ENCODE measurements at regions not wholly inside any gene's neighbourhood (a gene's known extent, or its start where the extent isn't known, plus 50 kb on each side); places are given as distances from the start of the nearest gene placed in this dataset.
"Not testable (repeated sequence)": the region's sequence is repeated elsewhere in the genome, so short reads cannot be mapped to it uniquely, and the experiment has no call there.

DNA sequence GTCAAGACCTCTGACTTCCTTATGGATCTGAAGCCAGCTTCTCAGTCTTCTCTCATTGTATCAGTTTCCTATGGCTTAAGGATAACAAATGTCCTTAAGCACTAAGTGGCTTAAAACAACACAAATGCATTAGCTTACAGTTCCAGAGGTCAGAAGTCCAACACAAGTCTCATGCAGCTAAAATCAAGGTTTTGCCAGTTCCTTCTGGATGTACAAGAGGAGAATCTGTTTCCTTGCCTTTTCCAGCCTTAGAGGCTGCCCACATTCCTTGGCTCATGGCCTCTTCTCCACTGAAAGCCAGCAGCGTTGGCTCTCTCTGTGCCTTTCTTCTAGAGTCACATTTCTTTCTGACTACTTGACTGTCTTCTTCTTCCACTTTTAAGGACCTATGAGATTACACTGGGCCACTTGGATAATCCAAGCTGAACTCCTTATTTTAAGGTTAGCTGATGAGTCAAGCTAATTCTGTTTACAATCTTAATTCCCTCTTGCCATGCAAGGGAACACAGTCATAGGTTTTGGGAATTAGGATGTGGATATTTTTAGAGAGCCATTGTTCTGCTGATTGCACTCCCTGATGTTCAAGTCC is 179.0 kb downstream of the BCAS1 start:
- ATAC-seq = no peak

DNA sequence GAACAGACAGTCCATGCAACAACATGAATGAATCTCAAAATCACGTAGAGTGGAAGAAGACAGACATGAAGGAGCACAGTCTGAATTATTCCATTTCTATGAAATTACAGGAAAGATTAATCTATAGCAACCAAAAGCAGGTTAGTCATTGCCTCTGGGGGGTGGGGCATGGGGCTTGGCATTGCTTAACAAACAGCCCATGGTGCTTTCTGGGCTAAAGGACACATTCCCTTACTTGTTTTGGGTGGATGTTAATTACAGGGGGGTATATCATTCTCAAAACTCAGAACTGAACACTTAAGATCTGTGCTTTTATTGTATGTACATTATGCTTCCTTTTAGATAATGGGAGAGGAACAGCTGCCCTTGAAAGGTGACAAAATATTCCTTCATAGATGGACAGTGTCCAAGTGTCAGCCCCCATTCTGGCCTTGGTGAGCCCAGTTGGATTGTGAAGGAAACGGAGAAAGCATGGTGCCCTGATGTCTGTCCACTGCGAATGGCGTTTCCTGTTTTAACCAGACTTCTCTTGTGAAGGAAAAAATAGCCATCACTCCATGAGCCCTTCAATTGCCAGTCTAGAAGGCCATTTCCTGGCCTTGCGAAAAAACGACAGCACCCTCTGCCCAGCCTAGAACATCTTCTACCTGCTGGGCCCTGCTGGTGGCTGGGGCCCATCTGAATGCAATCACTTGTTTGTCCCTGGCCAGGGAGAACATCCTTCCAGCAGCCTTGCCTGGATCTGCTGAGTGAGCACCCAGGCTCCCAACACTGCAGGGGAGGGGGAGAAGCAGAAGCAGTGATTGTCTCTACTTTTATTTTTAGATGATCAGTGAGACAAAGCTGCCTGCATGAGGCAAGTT is 179.7 kb downstream of the BCAS1 start:
- ATAC-seq = no peak

DNA sequence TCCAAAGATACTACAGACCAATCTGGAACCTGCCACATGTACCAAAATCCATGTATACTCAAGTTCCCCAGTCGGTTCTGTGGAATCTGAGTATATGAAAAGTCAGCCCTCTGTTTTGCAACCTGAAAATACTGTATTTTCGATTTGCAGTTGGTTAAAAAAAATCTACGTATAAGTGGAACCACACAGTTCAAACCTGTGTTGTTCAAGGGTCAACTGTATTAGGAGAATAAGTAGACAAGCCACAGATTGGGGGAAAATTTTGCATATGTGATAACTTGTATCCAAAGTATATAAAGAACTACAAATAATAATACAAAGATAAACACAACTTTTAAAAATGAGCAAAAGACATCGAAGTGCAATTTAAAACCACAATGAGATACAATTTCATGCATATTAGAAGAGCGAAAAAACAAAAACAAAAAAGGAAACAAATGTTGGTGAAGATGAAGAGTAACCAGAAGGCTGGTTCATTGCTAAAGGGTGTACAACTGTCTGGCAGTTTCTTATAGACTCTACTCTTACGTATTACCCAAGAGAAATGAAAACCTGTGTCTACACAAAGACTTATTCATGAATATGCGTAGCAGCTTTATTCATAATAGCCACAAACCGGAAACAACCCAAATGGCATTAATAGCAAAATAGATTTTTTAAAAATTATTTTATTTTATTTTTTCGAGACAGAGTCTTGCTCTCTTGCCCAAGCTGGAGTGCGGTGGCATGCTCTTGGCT is 180.8 kb downstream of the BCAS1 start:
- no peak for ATAC-seq

DNA sequence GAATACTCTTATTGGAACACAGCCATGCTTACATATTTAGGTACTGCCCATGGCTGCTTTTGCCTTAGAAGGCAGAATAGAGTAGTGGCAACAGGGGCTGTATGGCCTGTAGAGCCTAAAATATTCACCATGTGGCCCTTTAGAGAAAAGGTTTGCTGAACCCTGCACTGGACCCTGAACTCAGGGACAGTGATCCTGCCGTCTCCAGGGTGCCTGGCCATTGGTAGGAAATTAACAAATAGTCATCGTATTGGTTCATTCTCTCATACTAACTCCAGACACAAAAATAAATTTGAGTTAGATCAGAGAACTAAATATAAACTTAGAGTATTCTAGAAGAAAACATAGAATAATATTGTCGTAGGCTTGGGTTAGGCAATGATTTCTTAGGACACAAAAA is 181.4 kb downstream of the BCAS1 start:
- no peak for ATAC-seq

DNA sequence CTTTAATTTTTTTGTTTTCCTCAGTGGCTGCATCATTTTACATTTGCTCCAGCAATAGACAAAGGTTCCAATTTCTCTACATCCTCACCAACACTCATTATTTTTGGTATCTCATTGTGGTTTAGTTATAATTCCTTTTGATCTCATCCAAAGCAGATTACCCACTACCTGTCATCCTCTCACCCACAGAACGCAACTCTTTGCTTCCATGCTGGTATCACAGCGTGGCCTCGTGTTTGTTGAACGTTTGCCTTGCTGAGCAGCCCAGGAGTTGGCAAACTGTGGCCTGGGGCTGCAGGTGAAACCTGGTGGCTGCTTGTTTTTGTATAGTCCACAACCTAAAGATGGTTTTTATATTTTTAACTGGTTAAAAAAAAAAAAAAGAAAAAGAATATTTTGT is 181.9 kb downstream of the BCAS1 start:
- ATAC-seq = no peak

DNA sequence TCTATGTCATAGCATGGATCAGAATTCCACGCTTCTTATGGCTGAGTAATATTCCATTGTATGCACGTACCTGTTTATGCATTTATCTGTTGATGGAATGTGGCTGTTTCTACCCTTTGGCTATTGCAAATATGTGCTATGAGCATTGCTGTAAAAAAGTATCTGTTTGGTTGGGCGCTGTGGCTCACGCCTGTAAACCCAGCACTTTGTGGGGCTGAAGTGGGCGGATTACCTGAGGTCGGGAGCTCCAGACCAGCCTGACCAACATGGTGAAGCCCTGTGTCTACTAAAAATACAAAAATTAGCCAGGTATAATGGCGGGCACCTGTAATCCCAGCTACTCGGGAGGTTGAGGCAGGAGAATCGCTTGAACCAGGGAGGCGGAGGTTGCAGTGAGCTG is 182.4 kb downstream of the BCAS1 start:
- ATAC-seq = no peak

DNA sequence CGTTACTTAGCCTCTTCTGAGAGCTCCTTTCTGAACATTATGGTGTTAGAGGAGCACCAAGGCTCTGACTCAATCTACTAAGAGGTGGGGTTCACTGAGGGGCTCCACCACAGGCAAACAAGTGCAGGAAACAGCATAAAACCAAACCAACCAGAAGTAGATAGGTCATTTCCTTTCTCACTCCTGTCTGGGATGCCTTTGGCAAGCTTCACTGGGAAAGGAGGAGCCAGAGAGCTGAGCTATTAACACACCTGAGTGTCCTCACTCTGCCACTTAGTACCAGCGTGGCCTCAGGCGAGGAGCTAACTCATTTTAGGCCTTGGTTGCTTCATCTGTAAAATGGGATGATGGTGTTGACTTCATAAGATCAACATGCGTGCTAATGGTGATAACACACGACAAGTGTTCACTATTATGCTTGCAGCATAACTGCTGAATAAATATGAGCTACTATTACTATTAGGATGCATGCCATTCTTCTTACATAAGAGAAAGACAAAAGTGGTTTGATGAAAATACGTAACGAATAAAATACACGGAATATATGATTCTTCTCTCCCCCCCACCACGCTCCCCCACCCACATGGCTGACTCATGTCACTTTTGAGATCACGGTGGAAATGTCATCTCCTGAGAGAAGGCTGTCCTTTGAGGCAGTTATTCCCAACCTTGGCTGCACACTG is 185.4 kb downstream of the BCAS1 start:
- ATAC-seq = peak; percentile 69 to 82

DNA sequence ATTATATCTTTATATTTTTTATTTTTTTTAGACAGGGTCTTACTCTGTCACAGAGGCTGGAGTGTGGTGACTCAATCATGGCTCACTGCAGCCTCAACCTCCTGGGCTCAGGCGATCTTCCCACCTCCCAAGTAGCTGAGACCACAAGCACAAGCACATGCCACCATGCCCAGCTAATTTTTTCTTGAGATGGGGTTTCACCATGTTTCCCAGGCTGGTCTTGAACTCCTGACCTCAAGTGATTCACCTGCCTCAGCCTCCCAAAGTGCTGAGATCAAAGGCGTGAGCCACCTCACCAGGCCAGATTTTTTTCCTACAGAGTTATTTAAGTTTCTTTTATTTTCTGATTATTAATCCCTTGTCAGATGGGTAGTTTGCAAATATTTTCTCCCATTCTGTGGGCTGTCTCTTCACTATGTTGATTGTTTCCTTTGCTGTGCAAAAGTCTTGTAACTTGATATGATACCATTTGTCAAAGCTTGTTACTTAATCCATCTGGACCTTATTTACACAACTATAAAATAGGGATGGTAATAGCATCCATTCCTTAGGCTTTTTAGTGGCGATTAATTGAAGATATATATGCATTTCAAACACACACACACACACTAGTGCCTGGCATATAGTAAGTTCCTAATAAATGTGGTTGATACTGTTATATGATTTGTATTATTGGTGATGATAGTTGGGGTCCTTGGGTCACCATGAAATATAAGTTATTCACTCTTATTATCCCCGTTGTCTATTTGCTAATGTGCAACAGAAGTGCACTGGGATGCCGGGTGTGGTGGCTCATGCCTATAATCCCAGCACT is 187.1 kb downstream of the BCAS1 start:
- ATAC-seq = peak; percentile 42 to 47

DNA sequence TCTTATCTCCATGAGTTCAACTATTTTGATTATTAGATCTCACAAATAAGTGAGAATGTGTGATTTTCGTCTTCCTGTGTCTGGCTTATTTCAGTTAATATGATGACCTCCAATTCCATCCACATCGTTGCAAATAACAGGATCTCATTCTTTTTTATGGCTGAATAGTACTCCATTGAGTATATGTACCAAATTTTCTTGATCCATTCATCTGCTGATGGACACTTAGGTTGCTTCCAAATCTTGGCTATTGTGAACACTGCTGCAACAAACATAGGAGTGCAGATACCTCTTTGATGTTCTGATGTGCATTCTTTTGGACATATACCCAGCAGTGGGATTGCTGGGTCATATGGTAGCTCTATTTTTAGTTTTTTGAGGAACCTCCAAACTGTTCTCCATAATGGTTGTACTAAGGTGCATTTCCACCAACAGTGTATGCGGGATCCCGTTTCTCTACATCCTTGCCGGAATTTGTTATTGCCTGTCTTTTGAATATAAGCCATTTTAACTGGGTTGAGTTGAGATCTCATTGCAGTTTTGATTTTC is 187.9 kb downstream of the BCAS1 start:
- ATAC-seq = not testable (repeated sequence)

DNA sequence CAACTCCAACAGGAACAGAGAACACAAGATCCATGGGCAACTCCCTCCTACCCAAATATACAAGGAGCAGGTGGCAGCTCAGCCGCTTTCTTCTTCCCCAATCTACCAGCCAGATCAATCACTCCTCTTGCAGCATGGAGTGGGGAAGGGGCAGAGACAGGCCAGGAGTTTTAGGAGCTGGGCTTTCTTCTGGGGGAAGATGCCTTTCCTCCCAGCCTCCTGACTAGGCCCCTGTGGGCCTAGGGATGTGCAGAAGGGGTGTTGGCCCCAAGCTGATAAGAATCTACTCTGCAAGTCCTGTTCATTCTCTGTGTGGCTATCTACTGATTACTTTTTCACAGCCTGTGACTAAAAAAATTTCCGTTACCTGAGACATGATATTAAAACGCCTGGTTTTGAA is 189.0 kb downstream of the BCAS1 start:
- no peak for ATAC-seq

DNA sequence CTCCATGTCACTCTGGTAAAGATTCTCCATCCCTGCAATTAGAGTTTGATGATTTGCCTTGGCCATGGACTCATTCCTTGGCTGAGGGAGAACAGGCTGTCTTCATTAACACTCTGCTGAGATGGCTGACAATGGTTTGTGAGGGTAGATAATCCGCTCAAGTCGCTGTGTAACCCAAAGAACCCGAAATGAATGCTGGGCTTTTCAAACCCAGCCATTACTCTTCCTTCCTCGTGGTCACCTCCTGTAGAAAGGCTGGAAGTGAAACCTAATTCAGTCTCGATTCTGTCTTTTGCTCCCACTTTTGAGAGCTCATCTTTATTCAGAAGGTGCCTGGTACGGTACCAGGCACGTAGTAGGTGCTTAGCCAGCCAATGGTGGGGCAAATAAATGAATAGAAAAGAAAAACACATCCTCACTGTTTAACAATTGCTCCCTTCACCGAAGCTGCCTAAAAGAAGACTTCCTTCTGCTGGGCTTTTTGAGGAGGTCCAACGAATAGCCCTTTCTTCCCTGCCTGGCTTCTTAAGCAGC is 190.2 kb downstream of the BCAS1 start:
- ATAC-seq = no peak

DNA sequence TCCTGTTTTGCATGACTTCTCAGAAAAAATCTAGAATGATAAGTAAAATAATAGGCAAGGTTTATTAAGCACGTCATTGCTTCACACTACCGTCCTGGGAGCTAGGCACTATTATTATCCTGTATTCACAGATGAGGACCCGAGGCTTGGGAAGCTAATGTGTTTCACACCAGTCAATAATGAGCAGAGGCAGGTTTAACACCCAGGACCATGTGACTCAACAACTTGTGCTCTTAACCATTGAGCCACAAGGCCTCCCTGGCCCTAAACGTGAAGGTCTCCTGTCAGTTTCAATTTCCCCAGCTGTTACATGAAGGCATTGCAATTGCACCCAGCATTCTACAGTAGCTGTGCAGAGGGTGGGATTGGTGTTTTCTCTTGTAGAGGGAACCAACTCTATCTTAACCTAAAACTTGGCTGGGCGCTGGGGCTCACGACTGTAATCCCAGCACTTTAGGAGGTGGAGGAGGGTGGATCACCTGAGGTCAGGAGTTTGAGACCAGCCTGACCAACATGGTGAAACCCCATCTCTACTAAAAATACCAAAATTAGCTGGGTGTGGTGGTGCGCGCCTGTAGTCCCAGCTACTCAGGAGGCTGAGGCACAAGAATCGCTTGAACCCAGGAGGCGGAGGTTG is 191.2 kb downstream of the BCAS1 start:
- ATAC-seq = no peak

DNA sequence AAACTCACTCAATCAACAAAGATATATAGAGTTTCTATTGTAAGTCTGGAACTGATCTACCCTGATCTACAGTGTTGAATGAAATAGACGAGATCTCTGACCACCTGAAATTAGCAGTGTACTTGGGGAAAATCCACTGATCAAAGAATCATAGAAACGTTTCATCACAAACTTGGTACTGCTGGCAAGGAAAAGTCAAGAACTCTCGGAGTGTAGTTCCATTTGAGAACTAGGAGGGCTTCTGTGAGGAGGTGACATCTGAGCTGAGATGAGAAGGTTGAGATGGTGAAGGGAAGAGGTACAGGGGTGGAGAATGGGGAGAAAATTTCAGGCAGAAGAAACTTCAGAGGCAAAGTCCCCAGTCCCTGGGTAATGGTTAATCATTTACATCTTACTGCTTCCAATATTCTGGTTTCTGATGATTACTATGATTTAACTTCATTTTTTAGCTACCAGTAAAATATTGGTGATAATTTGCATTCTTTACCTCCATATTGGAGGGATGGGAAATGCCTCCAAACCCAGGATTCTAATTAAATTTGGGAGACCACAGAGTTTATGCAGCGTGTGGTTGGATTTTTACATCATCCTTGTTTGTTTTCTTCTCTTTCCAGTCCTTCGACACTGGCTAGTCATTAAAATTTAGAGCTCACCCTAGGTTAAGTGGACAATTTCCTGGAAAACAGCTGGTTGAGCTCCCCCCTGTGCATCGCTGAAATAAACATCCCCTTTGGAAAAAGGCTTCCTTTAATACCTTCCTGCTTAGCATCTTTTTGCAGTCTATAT is 191.9 kb downstream of the BCAS1 start:
- no peak for ATAC-seq

DNA sequence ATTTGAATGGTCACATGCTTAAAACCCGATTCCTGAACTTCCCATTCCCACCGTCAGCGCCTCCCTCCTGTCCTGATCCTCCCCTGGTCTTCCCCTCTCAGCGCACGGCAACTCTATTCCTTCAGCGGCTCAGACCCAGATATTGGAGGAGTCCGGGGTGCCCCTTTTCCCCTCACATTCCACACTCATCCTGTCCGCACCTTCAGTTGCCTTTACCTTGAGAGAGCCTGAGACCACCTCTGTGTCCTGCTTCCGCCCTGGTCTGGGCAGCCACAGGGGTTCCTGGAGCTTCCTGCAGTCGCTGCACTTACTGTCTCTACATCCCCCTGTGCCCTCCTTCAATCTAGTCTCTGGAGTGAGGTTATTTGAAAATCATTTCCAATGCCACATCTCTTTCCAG is 193.4 kb downstream of the BCAS1 start:
- ATAC-seq = no peak

DNA sequence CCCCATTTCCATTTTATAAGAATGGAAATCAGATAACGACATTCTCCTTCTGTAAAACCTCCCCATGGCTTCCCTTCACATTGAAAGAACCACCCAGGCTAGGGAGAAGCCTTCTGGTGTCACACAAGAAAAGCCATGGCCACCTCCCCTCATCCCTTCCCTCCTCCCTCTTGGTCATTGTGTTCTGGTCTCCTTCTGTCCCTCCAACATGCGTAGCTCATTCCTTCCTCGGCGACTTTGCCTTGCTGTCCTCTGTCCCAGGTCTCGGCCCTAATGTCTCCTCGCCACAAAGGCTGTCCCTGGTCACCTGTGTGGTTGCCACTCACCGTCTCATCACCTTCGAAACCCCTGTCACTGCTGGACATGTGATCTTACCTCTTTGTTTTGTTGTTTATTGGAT is 193.9 kb downstream of the BCAS1 start:
- no peak for ATAC-seq

DNA sequence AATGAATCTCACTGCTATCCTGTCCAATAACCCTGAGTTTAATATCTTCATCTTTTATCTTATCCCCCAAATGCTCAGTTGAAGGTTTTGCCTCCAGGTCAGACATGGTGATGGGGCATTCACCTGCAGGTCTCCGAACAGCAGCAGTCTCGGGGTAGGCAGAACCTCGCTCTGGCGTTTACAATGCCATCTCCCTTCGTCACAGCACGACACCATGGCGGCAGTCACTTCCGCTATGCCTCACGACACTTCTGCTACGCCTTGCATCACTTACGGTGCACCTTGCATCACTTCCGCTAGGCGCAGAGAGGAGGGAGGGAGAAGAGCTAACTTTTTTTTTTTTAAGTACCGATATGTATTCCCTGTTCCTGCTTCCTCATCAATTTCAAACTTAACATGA is 194.9 kb downstream of the BCAS1 start:
- ATAC-seq = no peak

DNA sequence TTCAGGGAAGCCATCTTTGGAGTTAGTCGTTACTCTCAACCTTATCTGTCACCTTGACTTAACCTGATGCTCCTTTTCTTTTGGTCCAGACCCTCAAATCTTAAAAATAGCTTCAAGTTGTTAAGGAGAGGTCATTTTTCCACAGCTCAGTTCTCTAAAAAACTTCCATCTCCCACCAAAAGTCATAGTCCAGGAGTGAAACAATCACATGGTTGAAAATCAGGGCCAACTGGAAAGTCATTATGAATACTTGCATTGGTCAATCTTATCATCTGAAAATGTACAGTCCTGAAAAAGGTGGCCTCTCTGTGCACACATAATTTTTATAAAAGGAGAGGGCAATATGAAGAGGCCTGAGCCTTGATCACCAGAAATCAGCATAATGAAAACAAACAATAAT is 195.7 kb downstream of the BCAS1 start:
- ATAC-seq = no peak

DNA sequence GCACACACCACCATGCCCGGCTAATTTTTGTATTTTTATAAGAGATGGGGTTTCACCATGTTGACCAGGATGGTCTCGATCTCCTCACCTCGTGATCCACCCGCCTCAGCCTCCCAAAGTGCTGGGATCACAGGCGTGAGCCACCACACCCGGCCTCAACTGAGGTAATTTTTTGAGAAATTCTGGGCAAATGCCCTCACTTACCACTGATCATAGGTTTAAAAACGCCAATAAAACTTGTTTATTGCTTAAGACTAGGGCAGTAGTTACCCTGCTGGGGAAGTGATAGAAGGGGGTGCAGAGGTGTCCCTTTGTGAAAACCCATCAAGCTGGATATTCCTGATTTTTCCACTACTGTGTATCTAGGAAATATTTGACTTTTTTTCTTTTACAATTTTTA is 196.3 kb downstream of the BCAS1 start:
- ATAC-seq = no peak

DNA sequence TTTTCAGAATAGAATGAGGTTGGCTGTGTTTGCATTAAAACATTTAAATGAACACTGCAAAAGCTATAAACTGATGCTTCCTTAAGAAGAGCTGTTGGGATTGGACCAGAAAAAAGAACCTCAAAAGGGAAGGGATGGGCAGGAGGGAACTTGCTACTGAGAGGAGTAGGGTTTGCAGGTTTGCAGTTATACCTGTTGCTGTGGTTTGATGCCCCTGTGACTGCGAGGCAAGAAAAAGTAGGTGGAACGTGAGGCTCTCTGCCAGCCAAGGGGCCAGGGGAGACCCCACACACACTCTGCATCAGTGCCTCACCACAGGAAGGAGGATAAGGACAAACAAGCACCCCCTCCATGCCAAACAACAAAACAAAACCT is 197.2 kb downstream of the BCAS1 start:
- no peak for ATAC-seq

DNA sequence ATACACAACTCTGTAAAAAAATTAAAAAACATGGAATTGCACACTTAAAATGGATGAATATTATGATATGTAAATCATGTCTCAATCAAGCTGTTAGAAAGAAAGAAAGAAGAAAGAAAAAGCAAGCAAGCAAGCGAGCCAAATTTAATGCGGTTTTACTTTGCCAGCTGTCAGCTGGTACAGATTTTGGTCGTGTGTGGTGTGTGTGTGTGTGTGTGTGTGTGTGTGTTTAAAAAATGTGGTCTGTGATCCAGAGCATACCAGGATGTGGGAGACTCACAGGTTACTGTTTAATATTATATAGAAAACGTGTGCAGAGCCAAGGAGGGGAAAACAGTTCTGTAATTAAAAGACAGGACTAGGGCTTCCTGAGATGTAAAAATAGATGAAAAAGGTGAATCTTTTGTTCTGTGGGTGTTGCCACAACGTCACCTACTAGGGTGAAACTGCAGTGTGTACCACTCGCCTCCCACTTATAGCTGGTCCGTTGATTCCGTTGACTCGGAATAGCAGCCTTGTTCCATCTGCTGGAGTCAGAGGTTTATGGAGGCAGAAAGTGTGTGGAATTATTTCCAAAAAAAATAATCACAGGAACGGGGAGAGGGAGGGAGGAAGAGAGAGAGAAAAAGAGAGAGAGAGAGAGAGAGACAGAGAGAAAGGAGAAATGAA is 197.7 kb downstream of the BCAS1 start:
- ATAC-seq = peak; percentile 55 to 56

Measured in activated CD4-positive, CD25-positive, alpha-beta regulatory T cell treated with anti-CD3 and anti-CD28 coated beads, Interleukin-2, amount 50 U/mL, for 24 hours (primary cell).